ENCODE measurements at regions not wholly inside any gene's neighbourhood (a gene's known extent, or its start where the extent isn't known, plus 50 kb on each side); places are given as distances from the start of the nearest gene placed in this dataset.

DNA sequence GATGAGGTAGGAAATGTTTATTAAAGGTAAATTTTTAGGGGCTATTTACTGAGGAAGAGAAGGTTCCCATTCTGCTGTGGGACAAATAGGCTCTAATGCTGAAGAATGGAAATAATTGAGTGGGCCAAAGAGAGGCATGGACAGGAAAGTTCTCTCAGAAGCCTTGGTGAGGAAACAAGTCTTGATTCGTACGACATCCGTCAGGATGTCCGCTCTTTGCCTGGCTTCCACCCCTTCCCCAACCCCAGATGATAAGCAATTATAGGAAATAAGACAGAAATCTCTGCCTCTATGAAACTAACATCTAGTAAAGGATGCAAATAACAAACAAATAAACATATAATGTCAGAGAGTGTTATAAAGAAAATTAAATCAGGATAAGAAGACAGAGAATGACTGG is 91.7 kb upstream of the BCAT1 start:
- WGBS, 2 donors = 43 to 49% methylated on average over 4 of the region's 4 CpGs
- TF ChIP-seq POLR2A (IDR thresholded peaks at IDR 0.05) = no peak
- TF ChIP-seq, protein P1, sequence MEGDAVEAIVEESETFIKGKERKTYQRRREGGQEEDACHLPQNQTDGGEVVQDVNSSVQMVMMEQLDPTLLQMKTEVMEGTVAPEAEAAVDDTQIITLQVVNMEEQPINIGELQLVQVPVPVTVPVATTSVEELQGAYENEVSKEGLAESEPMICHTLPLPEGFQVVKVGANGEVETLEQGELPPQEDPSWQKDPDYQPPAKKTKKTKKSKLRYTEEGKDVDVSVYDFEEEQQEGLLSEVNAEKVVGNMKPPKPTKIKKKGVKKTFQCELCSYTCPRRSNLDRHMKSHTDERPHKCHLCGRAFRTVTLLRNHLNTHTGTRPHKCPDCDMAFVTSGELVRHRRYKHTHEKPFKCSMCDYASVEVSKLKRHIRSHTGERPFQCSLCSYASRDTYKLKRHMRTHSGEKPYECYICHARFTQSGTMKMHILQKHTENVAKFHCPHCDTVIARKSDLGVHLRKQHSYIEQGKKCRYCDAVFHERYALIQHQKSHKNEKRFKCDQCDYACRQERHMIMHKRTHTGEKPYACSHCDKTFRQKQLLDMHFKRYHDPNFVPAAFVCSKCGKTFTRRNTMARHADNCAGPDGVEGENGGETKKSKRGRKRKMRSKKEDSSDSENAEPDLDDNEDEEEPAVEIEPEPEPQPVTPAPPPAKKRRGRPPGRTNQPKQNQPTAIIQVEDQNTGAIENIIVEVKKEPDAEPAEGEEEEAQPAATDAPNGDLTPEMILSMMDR (IDR thresholded peaks at IDR 0.05) = no peak
- H3K4me3 ChIP-seq (ENCODE audit: low read depth, poor library complexity, severe bottlenecking) = no peak overlapping the region
- no peak for DNase-seq (ENCODE audit: low spot score in 2 of 2)
- intact Hi-C loops (cut with DNase I; ENCODE audit: low total_unique reads) = no loop called here

- H3K4me3 ChIP-seq (ENCODE audit: low read depth, poor library complexity, severe bottlenecking) = no peak overlapping the region
- DNase-seq (ENCODE audit: low spot score in 2 of 2) = no peak
- intact Hi-C loops (cut with DNase I; ENCODE audit: low total_unique reads) = no loop called here
- WGBS, 2 donors = 46 to 61% methylated on average over 4 of the region's 4 CpGs
- no peak for TF ChIP-seq POLR2A (IDR thresholded peaks at IDR 0.05)
- TF ChIP-seq, protein P1 (IDR thresholded peaks at IDR 0.05) = no peak
Observed at GRCh38 chr12:25034676-25035075, 85.8 kb upstream of the BCAT1 start.

DNA sequence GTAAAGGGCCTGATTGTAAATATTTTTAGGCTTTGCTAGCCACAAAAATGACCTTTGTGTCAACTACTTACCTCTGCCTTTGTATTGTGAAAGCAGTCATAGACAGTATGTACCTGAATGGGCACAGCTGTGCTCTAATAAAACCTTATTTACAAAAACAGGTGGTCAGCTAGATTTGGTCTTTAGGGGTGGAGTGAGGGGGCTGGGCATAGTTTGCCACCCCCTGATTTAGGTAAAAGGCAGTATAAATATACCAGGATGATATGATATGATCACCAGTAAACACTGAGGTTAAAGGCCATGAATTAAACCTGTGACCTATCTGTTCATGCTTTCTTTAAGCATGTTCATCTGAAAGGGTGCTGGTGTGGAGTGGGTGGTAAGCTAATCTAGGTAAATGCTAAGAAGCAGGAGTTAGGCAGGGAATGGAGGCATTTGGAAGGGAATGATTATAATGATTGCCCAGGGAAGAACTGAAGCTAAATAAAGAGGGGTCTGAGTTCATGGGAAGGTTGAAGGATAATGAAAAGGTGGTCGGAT is 77.1 kb upstream of the BCAT1 start:
- intact Hi-C loops (cut with DNase I; ENCODE audit: low total_unique reads) = no loop called here
- DNase-seq (ENCODE audit: low spot score in 2 of 2) = no peak
- no peak overlapping the region for H3K4me3 ChIP-seq (ENCODE audit: low read depth, poor library complexity, severe bottlenecking)
- 96 to 97% methylated on average over 1 of the region's 1 CpG for WGBS, 2 donors
- TF ChIP-seq, protein P1 (IDR thresholded peaks at IDR 0.05) = no peak
- TF ChIP-seq POLR2A (IDR thresholded peaks at IDR 0.05) = no peak

DNA sequence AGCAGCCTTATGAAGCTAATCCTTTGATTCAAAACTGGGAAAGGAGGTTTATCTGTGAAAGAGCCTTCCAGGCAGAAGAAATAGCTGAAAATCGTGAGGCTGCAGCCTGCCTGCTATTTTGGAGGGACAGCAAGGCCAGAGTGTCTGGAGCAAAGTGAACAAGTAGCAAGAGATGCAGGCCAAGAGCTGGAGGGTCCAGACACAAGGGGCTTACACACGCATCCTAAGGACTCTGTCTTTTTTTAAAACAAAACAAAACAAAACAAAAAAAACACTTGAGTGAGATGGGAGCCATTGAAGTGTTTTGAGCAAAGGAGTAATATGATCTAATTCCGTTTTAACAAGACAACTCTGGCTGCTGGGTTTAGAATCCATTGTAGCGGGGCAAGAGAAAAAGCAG is 76.4 kb upstream of the BCAT1 start:
- TF ChIP-seq, protein P1 (IDR thresholded peaks at IDR 0.05) = no peak
- 74 to 85% methylated on average over 4 of the region's 4 CpGs for WGBS, 2 donors
- no peak for DNase-seq (ENCODE audit: low spot score in 2 of 2)
- intact Hi-C loops (cut with DNase I; ENCODE audit: low total_unique reads) = no loop called here
- H3K4me3 ChIP-seq (ENCODE audit: low read depth, poor library complexity, severe bottlenecking) = no peak overlapping the region

GRCh38 chr12:25023808-25024207 is 74.9 kb upstream of the BCAT1 start:
- intact Hi-C loops (cut with DNase I; ENCODE audit: low total_unique reads) = no loop called here
- no peak overlapping the region for H3K4me3 ChIP-seq (ENCODE audit: low read depth, poor library complexity, severe bottlenecking)
- DNase-seq (ENCODE audit: low spot score in 2 of 2) = no peak
- WGBS, 2 donors = 66 to 79% methylated on average over 4 of the region's 4 CpGs
- no peak for TF ChIP-seq POLR2A (IDR thresholded peaks at IDR 0.05)
- TF ChIP-seq, protein P1 (IDR thresholded peaks at IDR 0.05) = no peak

DNA sequence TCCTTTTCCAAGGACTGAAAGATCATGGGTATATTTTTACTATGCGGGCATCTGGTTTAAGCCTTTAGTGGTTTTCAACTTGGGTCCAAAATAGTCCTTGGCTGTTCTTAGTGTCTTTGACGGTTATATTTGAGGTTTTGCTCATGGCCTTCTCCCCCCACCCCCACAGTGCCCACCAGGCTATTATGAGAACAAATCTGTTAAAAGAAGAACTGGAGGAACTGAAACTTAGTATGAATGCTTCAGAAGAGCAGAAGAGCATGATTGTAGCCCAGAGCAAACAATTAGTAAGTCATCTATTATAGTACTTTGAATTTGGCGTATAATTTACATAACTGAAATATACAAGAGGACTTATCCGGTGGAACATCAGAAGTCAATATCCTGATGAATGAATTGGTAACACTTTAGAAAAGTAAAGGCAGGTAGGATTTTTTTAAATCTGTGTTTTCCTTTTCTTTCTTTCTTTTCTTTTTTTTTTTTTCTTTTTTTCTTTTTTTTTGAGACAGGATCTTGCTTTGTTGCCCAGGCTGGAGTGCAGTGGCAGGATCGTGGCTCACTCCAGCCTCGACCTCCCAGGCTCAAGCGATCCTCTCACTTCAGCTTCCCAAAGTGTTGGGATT is 71.8 kb upstream of the BCAT1 start:
- no peak overlapping the region for H3K4me3 ChIP-seq (ENCODE audit: low read depth, poor library complexity, severe bottlenecking)
- DNase-seq (ENCODE audit: low spot score in 2 of 2) = no peak
- TF ChIP-seq POLR2A (IDR thresholded peaks at IDR 0.05) = no peak
- TF ChIP-seq, protein P1 (IDR thresholded peaks at IDR 0.05) = no peak
- intact Hi-C loops (cut with DNase I; ENCODE audit: low total_unique reads) = no loop called here
- 81 to 86% methylated on average over 7 of the region's 7 CpGs for WGBS, 2 donors

All from lower leg skin (tissue), 4 donors.